ENCODE measurements at regions not wholly inside any gene's neighbourhood (a gene's known extent, or its start where the extent isn't known, plus 50 kb on each side); places are given as distances from the start of the nearest gene placed in this dataset.

- no peak for TF ChIP-seq CTCF (IDR thresholded peaks at IDR 0.05 in 2 of 3, conservative IDR thresholded peaks at IDR 0.05 in 1 of 3; ENCODE audit: borderline replicate concordance in 1 of 3, insufficient read depth in 1 of 3, low read depth in 2 of 3, low read length in 2 of 3)
- no peak for TF ChIP-seq ZNF274 (IDR thresholded peaks at IDR 0.05; ENCODE audit: low read depth, low read length)
- TF ChIP-seq ELF1 (IDR thresholded peaks at IDR 0.05; ENCODE audit: borderline replicate concordance, low read depth), result no peak
- no peak for TF ChIP-seq POLR2AphosphoS5 (IDR thresholded peaks at IDR 0.05; ENCODE audit: low read depth, low read length)
- no peak for TF ChIP-seq EZH2 (IDR thresholded peaks at IDR 0.05)
Measured at GRCh38 chr20:19070026-19070425, 142.4 kb upstream of the SLC24A3 start.
